NOMO-1 treated with dmso at 0.1 percent for 144 hours (cell line): ENCODE measurements at regions not wholly inside any gene's neighbourhood (a gene's known extent, or its start where the extent isn't known, plus 50 kb on each side); places are given as distances from the start of the nearest gene placed in this dataset.
A peak's percentile ranks its signal among the peaks of the same experiment; 100 is the strongest.

Experiments used
- DNase-seq: peaks from one replicate; lab custom pipeline; 2025; ENCODE audit not compliant: unreplicated experiment; lab: John Stamatoyannopoulos, UW

GRCh38 chr11:107221748-107222285 is 203.5 kb upstream of the GUCY1A2 start:
- DNase-seq = no peak

- no peak for DNase-seq
These were observed 200.1 kb upstream of the GUCY1A2 start for GRCh38 chr11:107218123-107219013.

- no peak for DNase-seq
These were observed 199.2 kb upstream of the GUCY1A2 start for GRCh38 chr11:107217444-107217843.

- DNase-seq = no peak
These were observed 196.7 kb upstream of the GUCY1A2 start for GRCh38 chr11:107215010-107215409.

- no peak for DNase-seq
These were observed 185.4 kb upstream of the GUCY1A2 start for GRCh38 chr11:107203656-107204055.

- no peak for DNase-seq
These were observed 184.0 kb upstream of the GUCY1A2 start for GRCh38 chr11:107202241-107202640.

- no peak for DNase-seq
These were observed 180.3 kb upstream of the GUCY1A2 start for GRCh38 chr11:107198490-107199007.

- no peak for DNase-seq
These were observed 179.7 kb upstream of the GUCY1A2 start for GRCh38 chr11:107197932-107198331.

- DNase-seq = no peak
These were observed 178.5 kb upstream of the GUCY1A2 start for GRCh38 chr11:107196732-107197131.

- no peak for DNase-seq
These were observed 166.7 kb upstream of the GUCY1A2 start for GRCh38 chr11:107184986-107185385.

GRCh38 chr11:107183953-107184352 is 165.7 kb upstream of the GUCY1A2 start:
- DNase-seq = no peak

- DNase-seq = no peak
These were observed 164.7 kb upstream of the GUCY1A2 start for GRCh38 chr11:107182978-107183377.

GRCh38 chr11:107180236-107180635 is 162.0 kb upstream of the GUCY1A2 start:
- DNase-seq = no peak

- peak; percentile 55 for DNase-seq
These were observed 161.6 kb upstream of the GUCY1A2 start for GRCh38 chr11:107179829-107180228.

- DNase-seq = no peak
These were observed 158.8 kb upstream of the GUCY1A2 start for GRCh38 chr11:107177106-107177477.

- no peak for DNase-seq
These were observed 158.2 kb upstream of the GUCY1A2 start for GRCh38 chr11:107176148-107177105.

- no peak for DNase-seq
These were observed 156.6 kb upstream of the GUCY1A2 start for GRCh38 chr11:107174856-107175255.

GRCh38 chr11:107172996-107173395 is 154.7 kb upstream of the GUCY1A2 start:
- DNase-seq = no peak

- no peak for DNase-seq
These were observed 139.5 kb upstream of the GUCY1A2 start for GRCh38 chr11:107157809-107158187.

- no peak for DNase-seq
These were observed 139.0 kb upstream of the GUCY1A2 start for GRCh38 chr11:107157146-107157808.

GRCh38 chr11:107151579-107151978 is 133.3 kb upstream of the GUCY1A2 start:
- no peak for DNase-seq
